SKM-1 (cell line): ENCODE measurements at regions not wholly inside any gene's neighbourhood (a gene's known extent, or its start where the extent isn't known, plus 50 kb on each side); places are given as distances from the start of the nearest gene placed in this dataset.
"Not testable (repeated sequence)": the region's sequence is repeated elsewhere in the genome, so short reads cannot be mapped to it uniquely, and the experiment has no call there.

ENCODE experiments used
- DNase-seq: peaks from one replicate; lab custom pipeline; 2025; ENCODE audit not compliant: unreplicated experiment; lab: John Stamatoyannopoulos, UW

- DNase-seq = no peak
Measured at GRCh38 chr17:71850812-71851211, 270.0 kb upstream of the SOX9 start.

- DNase-seq = no peak
Measured at GRCh38 chr17:71855010-71855409, 265.8 kb upstream of the SOX9 start.

DNA sequence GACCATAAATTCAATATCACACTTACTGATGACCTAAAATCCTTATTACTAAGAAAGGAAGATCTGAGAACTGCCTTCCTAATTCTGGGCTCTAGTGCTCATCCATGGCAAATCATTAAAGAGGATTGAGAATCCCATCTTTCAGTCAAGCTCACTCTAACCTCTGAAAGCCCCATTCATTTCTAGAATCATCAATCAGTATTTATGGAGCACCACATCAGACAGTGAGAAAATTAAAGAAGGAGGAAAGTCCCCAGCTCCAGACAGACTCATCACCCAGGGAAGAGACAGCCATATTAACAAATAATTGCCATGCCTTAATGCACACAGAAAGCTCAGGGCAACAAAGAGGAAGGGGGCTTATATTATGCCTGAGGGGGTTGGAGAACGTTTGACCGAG, 256.1 kb upstream of the SOX9 start:
- no peak for DNase-seq

- no peak for DNase-seq
Measured at GRCh38 chr17:71866095-71866494, 254.7 kb upstream of the SOX9 start.

DNA sequence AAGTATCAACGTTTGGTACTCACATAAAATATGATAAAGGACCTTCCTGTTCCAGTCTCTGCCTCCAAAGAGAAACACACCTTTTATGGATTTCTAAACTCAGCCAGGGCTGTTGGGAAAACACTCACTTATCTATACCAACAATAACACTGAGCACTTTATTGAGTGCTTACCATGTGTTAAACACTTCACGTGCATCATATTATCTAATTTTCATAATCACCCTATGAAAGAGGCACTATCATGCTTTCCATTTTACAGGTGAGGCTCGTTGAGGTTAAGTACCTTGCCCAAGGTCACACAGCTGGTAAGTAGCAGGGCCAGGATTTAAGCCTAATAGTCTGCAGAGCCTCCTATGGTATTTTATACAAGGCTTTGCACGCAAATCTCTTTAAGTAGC, 251.5 kb upstream of the SOX9 start:
- no peak for DNase-seq

DNA sequence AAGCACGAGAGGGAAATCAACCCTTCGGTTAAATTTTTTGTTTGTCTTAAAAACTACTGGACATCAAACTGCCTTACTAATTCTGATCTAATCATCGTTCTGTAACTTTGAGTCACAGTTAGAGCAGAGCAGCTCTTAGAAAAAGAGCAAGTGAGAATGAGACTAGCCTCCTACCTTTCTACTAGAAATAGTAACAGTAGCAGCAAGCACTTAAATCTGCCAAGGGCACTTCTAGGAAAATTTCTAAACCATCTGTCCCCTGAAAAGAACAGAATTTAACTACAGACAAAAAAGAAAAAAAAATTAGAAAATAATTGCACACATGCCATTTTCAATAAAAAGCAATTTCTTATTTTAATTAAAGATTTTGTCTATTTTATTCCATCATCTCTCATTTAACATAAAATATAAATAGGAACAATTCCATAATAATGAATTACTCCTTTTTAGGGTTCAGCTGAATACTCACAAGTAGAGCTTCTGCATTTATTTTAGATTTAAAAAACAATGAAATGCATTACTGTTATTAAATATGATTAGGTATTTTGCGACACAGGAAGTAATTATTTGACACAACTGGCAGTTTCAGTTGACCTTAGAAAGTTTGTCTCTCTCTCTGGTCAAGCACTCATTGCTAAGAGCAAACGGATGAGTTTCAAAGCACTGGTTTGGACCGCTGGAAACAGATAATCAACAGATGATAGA, 250.8 kb upstream of the SOX9 start:
- no peak for DNase-seq

GRCh38 chr17:71870546-71870862, 250.3 kb upstream of the SOX9 start:
- no peak for DNase-seq

DNA sequence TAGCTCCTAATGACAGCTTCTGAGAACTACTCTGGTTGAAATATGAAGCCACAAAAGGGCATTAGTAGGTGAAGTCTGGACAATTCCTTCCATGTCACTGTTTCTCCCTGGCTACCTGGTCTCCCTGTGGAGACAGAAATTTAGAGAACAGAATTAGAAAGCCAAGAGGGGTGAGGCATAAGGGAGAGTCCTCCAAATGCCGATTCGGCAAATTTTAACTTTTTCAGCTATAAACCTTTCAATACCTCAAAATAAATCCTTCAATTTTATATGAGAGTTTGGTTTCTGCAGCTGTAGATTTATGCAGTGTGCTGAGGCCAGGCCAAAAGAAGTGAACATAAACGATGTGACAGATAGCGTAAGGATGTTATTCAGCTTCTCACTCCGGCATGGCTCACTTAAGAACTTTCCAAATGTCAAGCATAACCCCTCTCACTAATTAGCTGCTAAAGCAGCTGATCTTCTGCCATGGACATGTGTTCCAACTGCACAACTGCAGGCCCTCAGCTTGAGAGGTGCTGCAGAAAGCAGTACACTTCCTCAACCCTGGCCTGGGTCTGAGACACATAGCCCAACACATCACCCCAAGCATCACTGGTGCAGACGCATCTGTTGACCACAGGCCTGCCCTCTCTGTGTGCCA, 247.9 kb upstream of the SOX9 start:
- DNase-seq = no peak

DNA sequence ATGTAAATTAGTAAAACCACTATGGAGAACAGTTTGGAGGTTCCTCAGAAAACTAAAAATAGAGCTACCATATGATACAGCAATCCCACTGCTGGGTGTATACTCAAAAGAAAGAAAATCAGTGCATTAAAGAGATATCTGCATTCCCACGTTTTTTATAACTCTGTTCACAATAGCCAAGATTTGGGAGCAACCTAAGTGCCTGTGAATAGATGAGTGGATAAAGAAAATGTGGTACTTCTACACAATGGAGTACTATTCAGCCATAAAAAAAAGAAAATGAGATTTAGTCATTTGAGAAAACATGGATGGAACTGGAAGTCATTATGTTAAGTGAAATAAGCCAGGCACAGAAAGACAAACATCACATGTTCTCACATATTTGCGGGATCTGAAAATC, 246.0 kb upstream of the SOX9 start:
- DNase-seq = not testable (repeated sequence)

GRCh38 chr17:71878271-71878670, 242.5 kb upstream of the SOX9 start:
- no peak for DNase-seq

- no peak for DNase-seq
Measured at GRCh38 chr17:71878998-71879397, 241.8 kb upstream of the SOX9 start.

DNA sequence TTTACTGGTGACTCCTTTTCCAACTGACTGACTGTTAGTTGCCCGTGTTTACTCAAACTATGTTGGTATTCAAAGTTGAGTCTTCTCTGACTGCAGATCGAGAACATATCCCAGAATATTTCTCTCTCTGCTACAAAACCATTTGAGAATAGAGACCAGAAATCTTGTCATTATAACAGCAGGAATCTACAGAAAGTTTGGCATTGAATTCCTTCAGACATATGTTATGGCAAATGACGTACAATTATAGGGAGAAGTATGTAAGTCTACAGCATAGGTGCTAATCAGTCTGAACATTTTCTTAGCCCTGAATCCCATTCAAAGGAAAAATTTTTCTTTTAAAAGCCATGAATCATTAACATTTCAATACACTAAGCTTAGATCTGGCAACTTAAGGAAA, 239.8 kb upstream of the SOX9 start:
- no peak for DNase-seq

GRCh38 chr17:71881581-71881980, 239.2 kb upstream of the SOX9 start:
- DNase-seq = no peak

GRCh38 chr17:71883258-71883657, 237.6 kb upstream of the SOX9 start:
- DNase-seq = no peak

GRCh38 chr17:71883845-71884244, 237.0 kb upstream of the SOX9 start:
- DNase-seq = no peak

DNA sequence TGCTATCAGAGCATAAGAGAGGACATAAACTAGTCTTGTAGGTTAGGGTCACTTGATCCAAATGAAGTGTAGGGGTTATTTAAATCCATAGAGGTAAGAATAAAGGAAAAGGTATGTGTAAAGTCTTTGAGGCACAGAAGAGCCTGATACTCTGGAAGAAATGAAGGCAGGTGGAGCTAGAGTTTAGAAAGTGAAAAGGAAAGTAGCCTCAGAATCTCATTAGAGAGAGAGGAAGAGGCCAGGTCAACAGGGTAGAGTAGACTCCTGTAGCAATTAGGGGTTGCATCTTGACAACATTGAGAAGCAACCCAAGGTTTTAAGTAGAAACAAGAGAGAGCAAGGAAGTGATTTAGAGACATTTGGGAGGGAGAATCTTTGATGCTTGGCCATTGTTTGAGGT, 235.2 kb upstream of the SOX9 start:
- no peak for DNase-seq

- no peak for DNase-seq
Measured at GRCh38 chr17:71899317-71899716, 221.5 kb upstream of the SOX9 start.

GRCh38 chr17:71900621-71901229, 220.1 kb upstream of the SOX9 start:
- DNase-seq = no peak

GRCh38 chr17:71902894-71903506, 217.8 kb upstream of the SOX9 start:
- no peak for DNase-seq

DNA sequence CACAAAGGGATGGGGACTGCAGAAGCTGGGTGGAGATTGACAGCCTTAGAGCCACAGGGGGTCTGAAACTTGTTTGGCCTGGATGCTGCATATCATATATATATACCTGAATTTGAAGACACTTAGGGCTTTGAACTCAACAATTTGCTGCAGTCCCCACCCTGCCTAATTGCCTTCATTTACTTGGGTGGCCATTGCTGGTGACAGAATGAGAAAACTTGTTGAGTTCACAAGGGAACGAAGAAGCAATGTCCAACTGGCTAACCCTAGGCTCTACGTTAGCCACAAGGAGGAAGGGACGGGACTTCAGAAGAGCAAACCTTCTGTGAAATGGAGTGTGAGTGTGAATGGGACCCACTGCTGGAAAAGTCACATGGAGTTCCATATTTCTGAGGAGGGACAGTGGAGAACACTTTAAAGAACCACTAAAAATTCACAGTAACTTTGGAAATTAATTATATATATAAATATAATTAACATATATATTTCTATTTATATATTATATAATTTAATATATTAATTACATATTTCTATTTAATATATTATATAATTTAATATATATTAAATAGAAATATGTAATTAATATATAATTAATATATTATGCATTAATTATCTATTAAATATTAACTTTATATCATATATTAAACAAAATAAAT, 215.3 kb upstream of the SOX9 start:
- no peak for DNase-seq

DNA sequence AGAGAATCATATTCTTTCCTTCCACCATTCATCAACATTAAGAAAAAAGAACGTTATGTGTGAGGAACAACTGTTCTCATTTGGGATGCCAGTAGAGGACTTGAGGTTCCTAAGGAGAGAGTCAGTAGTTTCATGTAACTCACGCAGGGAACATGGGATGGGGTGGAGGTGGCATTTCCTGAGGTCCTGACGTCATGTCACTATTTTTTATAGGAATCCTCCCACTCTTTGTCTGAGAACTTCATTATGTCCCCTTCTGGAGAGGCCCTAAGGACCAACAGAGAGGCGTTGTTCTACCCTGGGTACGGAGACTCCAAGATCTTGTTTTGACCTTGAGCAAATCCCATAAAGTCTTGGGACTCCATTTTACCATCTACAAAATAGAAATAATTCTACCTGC, 211.7 kb upstream of the SOX9 start:
- no peak for DNase-seq

DNA sequence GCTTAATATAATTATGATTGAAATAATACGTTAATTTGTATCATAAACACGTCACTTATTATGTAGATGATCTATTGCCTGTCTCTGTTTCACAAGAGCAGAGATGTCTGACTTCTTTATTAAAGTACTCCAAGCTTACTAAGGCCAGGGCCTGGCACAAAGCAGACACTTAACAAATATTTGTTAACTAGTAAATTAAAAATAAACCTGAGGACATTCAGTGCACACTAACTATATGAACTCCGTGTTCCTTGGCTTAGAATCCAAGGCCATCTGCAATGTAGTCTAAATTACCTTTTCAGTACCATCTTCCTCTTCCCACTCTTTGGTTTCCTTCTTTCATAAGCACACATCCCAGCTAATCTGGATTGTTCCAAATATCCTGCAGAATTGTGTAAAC, 210.8 kb upstream of the SOX9 start:
- DNase-seq = no peak
